Upper lobe of left lung (tissue), 4 donors: ENCODE measurements at regions not wholly inside any gene's neighbourhood (a gene's known extent, or its start where the extent isn't known, plus 50 kb on each side); places are given as distances from the start of the nearest gene placed in this dataset.

Source experiments
- POLR2AphosphoS5 ChIP-seq, 2 donors: sonication (generic); formaldehyde crosslinking; IDR thresholded peaks; one replicate each; pipeline ENCODE4 v1.5.1; 2017; ENCODE audit warnings: antibody characterized with exemption in 2 of 2
- TF ChIP-seq, protein P1 (sequence below), 6 experiments: fragments of 450-650 bp in 4 of 6; fragments of 200-600 bp in 2 of 6; sonication (generic) in 2 of 6; IDR thresholded peaks; one replicate each; pipeline ENCODE4 v1.5.1; 2016 to 2019; ENCODE audit warnings: antibody characterized with exemption in 6 of 6

DNA sequence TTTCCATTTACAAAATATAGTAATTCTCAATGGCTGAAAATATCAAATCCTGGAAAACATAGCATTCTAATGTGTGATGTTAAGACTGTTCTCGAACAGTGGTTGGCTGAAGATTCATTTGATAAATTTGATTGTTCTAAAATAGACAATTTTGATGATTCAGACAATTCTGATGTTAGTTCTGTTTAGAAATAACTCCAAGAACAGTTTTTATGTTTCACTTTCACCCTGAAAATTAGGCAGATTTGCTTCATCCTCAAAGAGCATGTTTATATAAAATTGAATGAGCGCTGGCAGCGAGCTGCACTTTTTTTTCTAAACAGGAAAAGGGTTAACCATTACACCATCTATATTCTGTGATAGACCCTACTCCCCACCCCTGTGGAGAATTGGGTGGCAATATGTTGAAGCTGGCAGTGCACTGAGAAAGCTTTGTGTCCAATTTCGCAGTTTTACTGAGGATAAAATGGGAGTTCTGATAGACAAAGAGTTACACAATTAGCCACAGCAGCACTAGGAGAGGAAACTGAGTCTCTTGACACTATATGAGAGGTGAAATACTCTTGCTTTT is 69.6 kb upstream of the TMED7 start:
- TF ChIP-seq, protein P1, sequence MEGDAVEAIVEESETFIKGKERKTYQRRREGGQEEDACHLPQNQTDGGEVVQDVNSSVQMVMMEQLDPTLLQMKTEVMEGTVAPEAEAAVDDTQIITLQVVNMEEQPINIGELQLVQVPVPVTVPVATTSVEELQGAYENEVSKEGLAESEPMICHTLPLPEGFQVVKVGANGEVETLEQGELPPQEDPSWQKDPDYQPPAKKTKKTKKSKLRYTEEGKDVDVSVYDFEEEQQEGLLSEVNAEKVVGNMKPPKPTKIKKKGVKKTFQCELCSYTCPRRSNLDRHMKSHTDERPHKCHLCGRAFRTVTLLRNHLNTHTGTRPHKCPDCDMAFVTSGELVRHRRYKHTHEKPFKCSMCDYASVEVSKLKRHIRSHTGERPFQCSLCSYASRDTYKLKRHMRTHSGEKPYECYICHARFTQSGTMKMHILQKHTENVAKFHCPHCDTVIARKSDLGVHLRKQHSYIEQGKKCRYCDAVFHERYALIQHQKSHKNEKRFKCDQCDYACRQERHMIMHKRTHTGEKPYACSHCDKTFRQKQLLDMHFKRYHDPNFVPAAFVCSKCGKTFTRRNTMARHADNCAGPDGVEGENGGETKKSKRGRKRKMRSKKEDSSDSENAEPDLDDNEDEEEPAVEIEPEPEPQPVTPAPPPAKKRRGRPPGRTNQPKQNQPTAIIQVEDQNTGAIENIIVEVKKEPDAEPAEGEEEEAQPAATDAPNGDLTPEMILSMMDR (IDR thresholded peaks at IDR 0.05) = no peak
- no peak for TF ChIP-seq POLR2AphosphoS5 (IDR thresholded peaks at IDR 0.05)
